ENCODE measurements at regions not wholly inside any gene's neighbourhood (a gene's known extent, or its start where the extent isn't known, plus 50 kb on each side); places are given as distances from the start of the nearest gene placed in this dataset.

- no peak for TF ChIP-seq RAD21 (IDR thresholded peaks at IDR 0.05; ENCODE audit: low read depth)
- no peak for TF ChIP-seq EGR1 (IDR thresholded peaks at IDR 0.05)
- TF ChIP-seq TAF1 (IDR thresholded peaks at IDR 0.05; ENCODE audit: low read depth) = no peak
- no peak for TF ChIP-seq ZBTB7A (IDR thresholded peaks at IDR 0.05; ENCODE audit: low read depth)
- TF ChIP-seq TEAD4 (IDR thresholded peaks at IDR 0.05) = no peak
These were observed 85.1 kb upstream of the RELN start for GRCh38 chr7:104074529-104074928.

GRCh38 chr7:104065491-104065890 is 76.0 kb upstream of the RELN start:
- TF ChIP-seq MAX (IDR thresholded peaks at IDR 0.05) (no peak), TCF12 (IDR thresholded peaks at IDR 0.05; ENCODE audit: low read depth) (no peak), USF1 (IDR thresholded peaks at IDR 0.05) (no peak), TAF1 (IDR thresholded peaks at IDR 0.05; ENCODE audit: low read depth) (no peak), ZBTB7A (IDR thresholded peaks at IDR 0.05; ENCODE audit: low read depth) (no peak), EP300 (IDR thresholded peaks at IDR 0.05; ENCODE audit: borderline replicate concordance) (no peak), FOXM1 (IDR thresholded peaks at IDR 0.05; ENCODE audit: borderline replicate concordance, low read depth) (no peak), NFIC (IDR thresholded peaks at IDR 0.05) (no peak)

GRCh38 chr7:104064969-104065387 is 75.5 kb upstream of the RELN start:
- TF ChIP-seq REST (IDR thresholded peaks at IDR 0.05; ENCODE audit: low read depth) = no peak
- TF ChIP-seq CEBPB (IDR thresholded peaks at IDR 0.05) = no peak

GRCh38 chr7:104061652-104062051 is 72.2 kb upstream of the RELN start:
- no peak for TF ChIP-seq TEAD4 (IDR thresholded peaks at IDR 0.05)
- no peak for TF ChIP-seq NFIC (IDR thresholded peaks at IDR 0.05)
- no peak for TF ChIP-seq YY1 (IDR thresholded peaks at IDR 0.05; ENCODE audit: low read depth)
- TF ChIP-seq USF1 (IDR thresholded peaks at IDR 0.05) = no peak
- TF ChIP-seq EP300 (IDR thresholded peaks at IDR 0.05; ENCODE audit: borderline replicate concordance) = no peak
- no peak for TF ChIP-seq EGR1 (IDR thresholded peaks at IDR 0.05)
- TF ChIP-seq MAX (IDR thresholded peaks at IDR 0.05) = no peak
- TF ChIP-seq RAD21 (IDR thresholded peaks at IDR 0.05; ENCODE audit: low read depth) = no peak
- TF ChIP-seq TCF12 (IDR thresholded peaks at IDR 0.05; ENCODE audit: low read depth) = no peak
- no peak for TF ChIP-seq REST (IDR thresholded peaks at IDR 0.05; ENCODE audit: low read depth)

- TF ChIP-seq NFIC (IDR thresholded peaks at IDR 0.05) (no peak), RAD21 (IDR thresholded peaks at IDR 0.05; ENCODE audit: low read depth) (no peak), ZBTB7A (IDR thresholded peaks at IDR 0.05; ENCODE audit: low read depth) (no peak), TAF1 (IDR thresholded peaks at IDR 0.05; ENCODE audit: low read depth) (no peak), EGR1 (IDR thresholded peaks at IDR 0.05) (no peak), MAX (IDR thresholded peaks at IDR 0.05) (no peak), YY1 (IDR thresholded peaks at IDR 0.05; ENCODE audit: low read depth) (no peak), CREB1 (IDR thresholded peaks at IDR 0.05; ENCODE audit: low read depth) (no peak)
These were observed 69.6 kb upstream of the RELN start for GRCh38 chr7:104059103-104059502.

GRCh38 chr7:104054362-104054761 is 64.9 kb upstream of the RELN start:
- TF ChIP-seq EGR1 (IDR thresholded peaks at IDR 0.05) (no peak), CEBPB (IDR thresholded peaks at IDR 0.05) (peak; percentile 57; the same call in 1 of the 2 replicates), NFIC (IDR thresholded peaks at IDR 0.05) (no peak), CREB1 (IDR thresholded peaks at IDR 0.05; ENCODE audit: low read depth) (no peak)

- no peak for TF ChIP-seq TEAD4 (IDR thresholded peaks at IDR 0.05)
- TF ChIP-seq TCF12 (IDR thresholded peaks at IDR 0.05; ENCODE audit: low read depth) = no peak
- no peak for TF ChIP-seq FOXM1 (IDR thresholded peaks at IDR 0.05; ENCODE audit: borderline replicate concordance, low read depth)
- no peak for TF ChIP-seq CREB1 (IDR thresholded peaks at IDR 0.05; ENCODE audit: low read depth)
These were observed 63.5 kb upstream of the RELN start for GRCh38 chr7:104052979-104053378.
